Dendritic cell treated with granulocyte-macrophage colony-stimulating factor and Interleukin-4, amounts not matched to agents 40 ng/mL and 50 ng/mL, for 4 days (primary cell): ENCODE measurements at regions not wholly inside any gene's neighbourhood (a gene's known extent, or its start where the extent isn't known, plus 50 kb on each side); places are given as distances from the start of the nearest gene placed in this dataset.
"Not testable (repeated sequence)": the region's sequence is repeated elsewhere in the genome, so short reads cannot be mapped to it uniquely, and the experiment has no call there.

Experiments used
- H3K27ac Mint-ChIP-seq: one replicate; pipeline ENCODE4 v1.8.0; 2022; ENCODE audit warnings: mild to moderate bottlenecking, mixed read lengths
- H3K27me3 Mint-ChIP-seq: one replicate; pipeline ENCODE4 v1.8.0; 2022; ENCODE audit warnings: mild to moderate bottlenecking, mixed read lengths
- H3K36me3 Mint-ChIP-seq: one replicate; pipeline ENCODE4 v1.8.0; 2022; ENCODE audit warnings: low read depth, mixed read lengths
- H3K4me1 Mint-ChIP-seq: one replicate; pipeline ENCODE4 v1.8.0; 2022; ENCODE audit warnings: low read depth, mixed read lengths
- H3K4me3 Mint-ChIP-seq: one replicate; pipeline ENCODE4 v1.8.0; 2022; ENCODE audit warnings: mild to moderate bottlenecking, moderate library complexity, mixed read lengths
- H3K9me3 Mint-ChIP-seq: one replicate; pipeline ENCODE4 v1.8.0; 2022; ENCODE audit warnings: mixed read lengths
- intact Hi-C: fragments of 100-400 bp; cut with micrococcal nuclease; formaldehyde crosslinking; loops from one replicate; pipeline ENCODE4 v1.15.0; 2022

GRCh38 chr6:165775721-165776120, 112.7 kb upstream of the PDE10A start:
- Mint-ChIP-seq H3K9me3 (no peaks in the 10 kb centered on the region), H3K27ac (no peak overlapping the region), H3K36me3 (no peaks in the 10 kb centered on the region), H3K27me3 (peaks cover 10% of the 10 kb centered on the region), H3K4me3 (no peak overlapping the region), H3K4me1 (no peaks in the 10 kb centered on the region)
- intact Hi-C loops: no loop called here

- intact Hi-C loops: no loop called here
- H3K4me1 Mint-ChIP-seq: no peaks in the 10 kb centered on the region
- no peaks in the 10 kb centered on the region for H3K9me3 Mint-ChIP-seq
- H3K36me3 Mint-ChIP-seq: no peaks in the 10 kb centered on the region
- H3K4me3 Mint-ChIP-seq: no peak overlapping the region
- H3K27ac Mint-ChIP-seq: no peak overlapping the region
- peaks cover 10% of the 10 kb centered on the region for H3K27me3 Mint-ChIP-seq
These were observed 112.0 kb upstream of the PDE10A start for GRCh38 chr6:165774903-165775601.

GRCh38 chr6:165770397-165771082, 107.5 kb upstream of the PDE10A start:
- Mint-ChIP-seq H3K36me3 (no peaks in the 10 kb centered on the region), H3K27ac (no peak overlapping the region)

GRCh38 chr6:165769884-165770283, 106.8 kb upstream of the PDE10A start:
- H3K4me3 Mint-ChIP-seq: no peak overlapping the region
- no peaks in the 10 kb centered on the region for H3K36me3 Mint-ChIP-seq
- H3K27me3 Mint-ChIP-seq: peaks cover under 1% of the 10 kb centered on the region
- H3K27ac Mint-ChIP-seq: no peak overlapping the region
- H3K9me3 Mint-ChIP-seq: no peaks in the 10 kb centered on the region
- intact Hi-C loops: no loop called here
- no peaks in the 10 kb centered on the region for H3K4me1 Mint-ChIP-seq

More at GRCh38 chr6:165770397-165771082, 107.5 kb upstream of the PDE10A start:
- H3K4me3 Mint-ChIP-seq: no peak overlapping the region
- no peaks in the 10 kb centered on the region for H3K9me3 Mint-ChIP-seq
- intact Hi-C loops: no loop called here
- H3K4me1 Mint-ChIP-seq: no peaks in the 10 kb centered on the region
- peaks cover 5% of the 10 kb centered on the region for H3K27me3 Mint-ChIP-seq

- no peaks in the 10 kb centered on the region for H3K36me3 Mint-ChIP-seq
- H3K4me1 Mint-ChIP-seq: no peaks in the 10 kb centered on the region
- intact Hi-C loops: no loop called here
- no peak overlapping the region for H3K4me3 Mint-ChIP-seq
- H3K27me3 Mint-ChIP-seq: no peaks in the 10 kb centered on the region
- H3K27ac Mint-ChIP-seq: no peak overlapping the region
- peaks cover 4% of the 10 kb centered on the region for H3K9me3 Mint-ChIP-seq
These were observed 106.4 kb upstream of the PDE10A start for GRCh38 chr6:165769401-165769800.

GRCh38 chr6:165768961-165769360, 105.9 kb upstream of the PDE10A start:
- intact Hi-C loops: no loop called here

GRCh38 chr6:165767228-165767627, 104.2 kb upstream of the PDE10A start:
- peaks cover 17% of the 10 kb centered on the region for H3K9me3 Mint-ChIP-seq
- no peaks in the 10 kb centered on the region for H3K36me3 Mint-ChIP-seq
- intact Hi-C loops: no loop called here
- no peaks in the 10 kb centered on the region for H3K27me3 Mint-ChIP-seq
- H3K4me3 Mint-ChIP-seq: no peak overlapping the region
- H3K4me1 Mint-ChIP-seq: no peaks in the 10 kb centered on the region
- H3K27ac Mint-ChIP-seq: no peak overlapping the region

More at GRCh38 chr6:165768961-165769360, 105.9 kb upstream of the PDE10A start:
- no peaks in the 10 kb centered on the region for H3K36me3 Mint-ChIP-seq
- no peaks in the 10 kb centered on the region for H3K4me1 Mint-ChIP-seq
- no peak overlapping the region for H3K27ac Mint-ChIP-seq
- no peak overlapping the region for H3K4me3 Mint-ChIP-seq
- H3K9me3 Mint-ChIP-seq: peaks cover 8% of the 10 kb centered on the region
- H3K27me3 Mint-ChIP-seq: no peaks in the 10 kb centered on the region

- Mint-ChIP-seq H3K9me3 (peaks cover 17% of the 10 kb centered on the region), H3K27ac (no peak overlapping the region), H3K4me3 (no peak overlapping the region), H3K36me3 (no peaks in the 10 kb centered on the region), H3K4me1 (no peaks in the 10 kb centered on the region), H3K27me3 (no peaks in the 10 kb centered on the region)
- intact Hi-C loops: no loop called here
These were observed 103.4 kb upstream of the PDE10A start for GRCh38 chr6:165766457-165766856.

GRCh38 chr6:165766026-165766425, 103.0 kb upstream of the PDE10A start:
- H3K4me1 Mint-ChIP-seq: no peaks in the 10 kb centered on the region
- no peaks in the 10 kb centered on the region for H3K36me3 Mint-ChIP-seq
- peaks cover 17% of the 10 kb centered on the region for H3K9me3 Mint-ChIP-seq
- H3K27ac Mint-ChIP-seq: no peak overlapping the region
- no peaks in the 10 kb centered on the region for H3K27me3 Mint-ChIP-seq
- no peak overlapping the region for H3K4me3 Mint-ChIP-seq
- intact Hi-C loops: no loop called here

- intact Hi-C loops, H3K4me1 Mint-ChIP-seq, H3K36me3 Mint-ChIP-seq, H3K27me3 Mint-ChIP-seq, H3K27ac Mint-ChIP-seq, H3K4me3 Mint-ChIP-seq: not testable (repeated sequence)
- peaks cover 17% of the 10 kb centered on the region for H3K9me3 Mint-ChIP-seq
These were observed 102.2 kb upstream of the PDE10A start for GRCh38 chr6:165765256-165765655.

- Mint-ChIP-seq H3K4me1 (no peaks in the 10 kb centered on the region), H3K9me3 (peaks cover 27% of the 10 kb centered on the region), H3K27ac (no peak overlapping the region), H3K4me3 (no peak overlapping the region), H3K27me3 (no peaks in the 10 kb centered on the region), H3K36me3 (no peaks in the 10 kb centered on the region)
- intact Hi-C loops: no loop called here
These were observed 99.8 kb upstream of the PDE10A start for GRCh38 chr6:165762876-165763275.

- H3K27me3 Mint-ChIP-seq: no peaks in the 10 kb centered on the region
- H3K4me3 Mint-ChIP-seq: no peak overlapping the region
- intact Hi-C loops: no loop called here
- H3K36me3 Mint-ChIP-seq: no peaks in the 10 kb centered on the region
- peaks cover 28% of the 10 kb centered on the region for H3K9me3 Mint-ChIP-seq
- H3K4me1 Mint-ChIP-seq: no peaks in the 10 kb centered on the region
- H3K27ac Mint-ChIP-seq: no peak overlapping the region
These were observed 99.1 kb upstream of the PDE10A start for GRCh38 chr6:165762125-165762524.

- H3K27ac Mint-ChIP-seq: no peak overlapping the region
- intact Hi-C loops: no loop called here
- H3K9me3 Mint-ChIP-seq: peaks cover 28% of the 10 kb centered on the region
- no peaks in the 10 kb centered on the region for H3K36me3 Mint-ChIP-seq
- H3K4me3 Mint-ChIP-seq: no peak overlapping the region
- H3K4me1 Mint-ChIP-seq: no peaks in the 10 kb centered on the region
- no peaks in the 10 kb centered on the region for H3K27me3 Mint-ChIP-seq
These were observed 97.8 kb upstream of the PDE10A start for GRCh38 chr6:165760803-165761185.

- H3K36me3 Mint-ChIP-seq: no peaks in the 10 kb centered on the region
- no peaks in the 10 kb centered on the region for H3K4me1 Mint-ChIP-seq
- intact Hi-C loops: no loop called here
- H3K4me3 Mint-ChIP-seq: no peak overlapping the region
- H3K27me3 Mint-ChIP-seq: no peaks in the 10 kb centered on the region
- H3K9me3 Mint-ChIP-seq: peaks cover 28% of the 10 kb centered on the region
- H3K27ac Mint-ChIP-seq: no peak overlapping the region
These were observed 97.2 kb upstream of the PDE10A start for GRCh38 chr6:165760126-165760802.
